Naive thymus-derived CD4-positive, alpha-beta T cell (primary cell): ENCODE measurements at regions not wholly inside any gene's neighbourhood (a gene's known extent, or its start where the extent isn't known, plus 50 kb on each side); places are given as distances from the start of the nearest gene placed in this dataset.
"Not testable (repeated sequence)": the region's sequence is repeated elsewhere in the genome, so short reads cannot be mapped to it uniquely, and the experiment has no call there.

ENCODE experiments used
- ATAC-seq: fragments of 150-1000 bp; cut with Tn5 transposase; 2 replicates; pipeline ENCODE4 v1.10.0; 2021; ENCODE audit warnings: mild to moderate bottlenecking, moderate library complexity
- CTCF ChIA-PET: fragments of 350-600 bp; sonication (Branson Sonifier 250); formaldehyde crosslinking; loops from one replicate; lab custom pipeline; 2021; ENCODE audit warnings: antibody characterized with exemption; lab: Charles Lee
- POLR2A ChIA-PET: fragments of 350-600 bp; sonication (Branson Sonifier 250); formaldehyde crosslinking; loops from one replicate; lab custom pipeline; 2021; ENCODE audit warnings: antibody characterized with exemption, inconsistent platforms; lab: Charles Lee
- DNase-seq, 9 donors: peaks; one replicate each; pipeline versions ENCODE4 v3.0.0 to v3.0.0-alpha.2; 2020 to 2022; ENCODE audit warnings: mixed read lengths in 1 of 9
- H3K27ac ChIP-seq: one replicate; pipeline ENCODE4 v1.7.0; 2013; ENCODE audit warnings: mild to moderate bottlenecking, low read depth, low read length, moderate library complexity
- H3K27me3 ChIP-seq, 2 donors: one replicate each; pipeline ENCODE4 v1.7.0; 2013; ENCODE audit warnings: low read length in 2 of 2, mild to moderate bottlenecking in 2 of 2, moderate library complexity in 2 of 2; ENCODE audit not compliant: control insufficient read depth in 2 of 2, insufficient read depth in 2 of 2
- H3K36me3 ChIP-seq, 3 experiments: 1 replicate in 2 of 3; 2 replicates in 1 of 3; pipeline ENCODE4 v1.7.0; 2013; ENCODE audit warnings: low read length in 3 of 3, mild to moderate bottlenecking in 3 of 3, moderate library complexity in 1 of 3; ENCODE audit not compliant: insufficient read depth in 3 of 3, control insufficient read depth in 2 of 3
- H3K4me1 ChIP-seq, 2 donors: one replicate each; pipeline ENCODE4 v1.7.0; 2013; ENCODE audit warnings: low read length in 2 of 2, mild to moderate bottlenecking in 2 of 2, moderate library complexity in 1 of 2; ENCODE audit not compliant: control insufficient read depth in 2 of 2, insufficient read depth in 2 of 2
- H3K4me3 ChIP-seq: 2 replicates; pipeline ENCODE4 v1.7.0; 2013; ENCODE audit warnings: mild to moderate bottlenecking, low read length
- H3K9me3 ChIP-seq, 3 experiments: 1 replicate in 2 of 3; 2 replicates in 1 of 3; pipeline ENCODE4 v1.7.0; 2013; ENCODE audit warnings: low read length in 3 of 3; ENCODE audit not compliant: control insufficient read depth in 2 of 3
- H3K27ac Mint-ChIP-seq, 9 donors: one replicate each; pipeline ENCODE4 v1.8.0; 2020 to 2022; ENCODE audit warnings: mixed read lengths in 9 of 9, mild to moderate bottlenecking in 8 of 9, moderate library complexity in 5 of 9, inconsistent platforms in 2 of 9
- H3K27me3 Mint-ChIP-seq, 5 donors: one replicate each; pipeline ENCODE4 v1.8.0; 2021 to 2022; ENCODE audit warnings: mixed read lengths in 5 of 5, mild to moderate bottlenecking in 1 of 5
- H3K36me3 Mint-ChIP-seq, 5 donors: one replicate each; pipeline ENCODE4 v1.8.0; 2020 to 2022; ENCODE audit warnings: mixed read lengths in 5 of 5, mild to moderate bottlenecking in 3 of 5, inconsistent platforms in 1 of 5
- H3K4me1 Mint-ChIP-seq, 7 donors: one replicate each; pipeline ENCODE4 v1.8.0; 2020 to 2022; ENCODE audit warnings: mixed read lengths in 7 of 7, mild to moderate bottlenecking in 3 of 7, inconsistent platforms in 1 of 7
- H3K4me3 Mint-ChIP-seq, 10 donors: one replicate each; pipeline ENCODE4 v1.8.0; 2020 to 2022; ENCODE audit warnings: mild to moderate bottlenecking in 10 of 10, mixed read lengths in 10 of 10, moderate library complexity in 6 of 10, inconsistent platforms in 2 of 10
- H3K9me3 Mint-ChIP-seq, 11 donors: one replicate each; pipeline ENCODE4 v1.8.0; 2020 to 2022; ENCODE audit warnings: mixed read lengths in 11 of 11, mild to moderate bottlenecking in 4 of 11, inconsistent platforms in 1 of 11, moderate library complexity in 1 of 11
- intact Hi-C, 2 donors: fragments of 100-400 bp; cut with micrococcal nuclease; formaldehyde crosslinking; loops; one replicate each; pipeline ENCODE4 v1.15.1; 2023

DNA sequence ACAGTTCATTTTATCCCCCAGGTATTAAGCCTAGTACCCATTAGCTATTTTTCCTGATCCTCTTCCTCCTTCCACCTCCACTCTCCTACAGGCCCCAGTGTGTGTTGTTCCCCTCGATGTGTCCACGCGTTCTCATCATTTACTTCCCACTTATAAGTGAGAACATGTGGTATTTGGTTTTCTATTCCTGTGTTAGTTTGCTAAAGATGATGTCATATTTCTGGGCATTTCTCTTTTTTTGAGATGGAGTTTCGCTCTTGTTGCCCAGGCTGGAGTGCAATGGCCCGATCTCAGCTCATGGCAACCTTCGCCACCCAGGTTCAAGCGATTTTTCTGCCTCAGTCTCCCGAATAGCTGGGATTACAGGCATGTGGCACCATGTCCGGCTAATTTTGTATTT lies 934.0 kb downstream of the TRAM1L1 start:
- H3K27ac Mint-ChIP-seq, H3K4me1 Mint-ChIP-seq, H3K36me3 Mint-ChIP-seq, H3K4me3 Mint-ChIP-seq, H3K9me3 ChIP-seq, H3K36me3 ChIP-seq, intact Hi-C loops, H3K4me3 ChIP-seq, H3K4me1 ChIP-seq, CTCF ChIA-PET, H3K27ac ChIP-seq, DNase-seq, H3K27me3 Mint-ChIP-seq, POLR2A ChIA-PET, H3K27me3 ChIP-seq, ATAC-seq: not testable (repeated sequence)
- H3K9me3 Mint-ChIP-seq, result peaks cover 0 to 15% (median 0%) of the 10 kb centered on the region in 11 donors

DNA sequence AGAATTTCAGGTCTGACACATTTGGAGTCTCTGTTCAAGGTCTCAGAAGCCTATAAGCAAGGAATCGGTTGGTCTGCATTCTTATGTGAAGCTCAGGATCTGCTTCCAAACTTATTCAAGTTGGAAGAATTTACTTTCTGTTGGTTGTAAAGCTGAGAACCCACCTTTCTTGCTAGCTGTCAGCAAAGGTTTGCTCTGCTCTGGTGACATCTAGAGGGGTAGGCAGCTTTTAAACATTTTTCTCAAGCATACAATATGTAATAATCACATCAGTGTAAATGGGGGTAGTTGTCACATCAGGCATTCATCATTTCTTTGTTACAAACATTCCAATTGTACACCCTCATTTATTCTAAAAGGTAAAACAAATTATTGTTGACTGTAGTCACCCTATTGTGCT lies 935.2 kb downstream of the TRAM1L1 start:
- Mint-ChIP-seq H3K27me3 (no peaks in the 10 kb centered on the region), H3K9me3 (peaks cover 0 to 14% (median 0%) of the 10 kb centered on the region in 11 donors), H3K36me3 (no peaks in the 10 kb centered on the region), H3K27ac (no peak overlapping the region), H3K4me3 (no peak overlapping the region), H3K4me1 (no peaks in the 10 kb centered on the region)
- H3K27ac ChIP-seq, result no peak overlapping the region
- no peaks in the 10 kb centered on the region for H3K36me3 ChIP-seq
- peaks cover 0 to 3% (median 0%) of the 10 kb centered on the region in 3 experiments for H3K9me3 ChIP-seq
- H3K27me3 ChIP-seq, result no peaks in the 10 kb centered on the region
- DNase-seq (no peak), ATAC-seq (no peak)
- POLR2A ChIA-PET, result no interaction called here
- H3K4me3 ChIP-seq, result no peak overlapping the region
- no peaks in the 10 kb centered on the region for H3K4me1 ChIP-seq
- CTCF ChIA-PET, result no interaction called here
- intact Hi-C loops, result no loop called here

- no peak overlapping the region for H3K4me3 Mint-ChIP-seq
- CTCF ChIA-PET, result no interaction called here
- H3K9me3 Mint-ChIP-seq, result peaks cover 0 to 19% (median 0%) of the 10 kb centered on the region in 11 donors
- H3K9me3 ChIP-seq, result no peaks in the 10 kb centered on the region
- H3K27me3 Mint-ChIP-seq, result no peaks in the 10 kb centered on the region
- H3K36me3 Mint-ChIP-seq, result no peaks in the 10 kb centered on the region
- DNase-seq (no peak), ATAC-seq (no peak)
- H3K4me1 ChIP-seq, result no peaks in the 10 kb centered on the region
- no peaks in the 10 kb centered on the region for H3K36me3 ChIP-seq
- H3K4me3 ChIP-seq, result no peak overlapping the region
- H3K27ac ChIP-seq, result no peak overlapping the region
- H3K27me3 ChIP-seq, result no peaks in the 10 kb centered on the region
- no peaks in the 10 kb centered on the region for H3K4me1 Mint-ChIP-seq
- intact Hi-C loops, result no loop called here
- POLR2A ChIA-PET, result no interaction called here
- no peak overlapping the region for H3K27ac Mint-ChIP-seq
Observed at GRCh38 chr4:116143198-116143597, 942.2 kb downstream of the TRAM1L1 start.

DNA sequence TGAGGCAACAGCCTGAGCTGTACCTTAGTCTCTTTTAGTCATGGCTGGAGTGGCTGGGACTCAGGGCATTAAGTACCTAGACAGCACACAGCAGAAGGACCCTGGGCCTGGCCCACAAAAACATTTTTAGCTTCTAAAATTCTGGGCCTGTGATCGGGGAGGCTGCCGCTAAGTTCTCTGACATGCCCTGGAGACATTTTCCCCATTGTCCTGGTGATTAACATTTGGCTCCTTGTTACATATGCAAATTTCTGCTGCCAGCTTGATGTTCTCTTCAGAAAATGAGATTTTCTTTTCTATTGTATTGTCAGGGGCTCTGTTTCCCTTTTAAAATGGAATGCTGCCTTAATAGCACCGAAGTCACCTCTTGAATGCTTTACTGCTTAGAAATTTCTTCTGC lies 952.4 kb downstream of the TRAM1L1 start:
- intact Hi-C loops, result no loop called here
- Histone ChIP-seq H3K9me3 (no peaks in the 10 kb centered on the region), H3K27ac (no peak overlapping the region), H3K4me3 (no peak overlapping the region), H3K27me3 (no peaks in the 10 kb centered on the region), H3K4me1 (no peaks in the 10 kb centered on the region), H3K36me3 (no peaks in the 10 kb centered on the region)
- H3K27ac Mint-ChIP-seq, result no peak overlapping the region
- ATAC-seq (no peak), DNase-seq (no peak)
- H3K9me3 Mint-ChIP-seq, result peaks cover 0 to 7% (median 1%) of the 10 kb centered on the region in 11 donors
- no peaks in the 10 kb centered on the region for H3K4me1 Mint-ChIP-seq
- no peak overlapping the region for H3K4me3 Mint-ChIP-seq
- H3K36me3 Mint-ChIP-seq, result no peaks in the 10 kb centered on the region
- CTCF ChIA-PET, result no interaction called here
- POLR2A ChIA-PET, result no interaction called here
- no peaks in the 10 kb centered on the region for H3K27me3 Mint-ChIP-seq

DNA sequence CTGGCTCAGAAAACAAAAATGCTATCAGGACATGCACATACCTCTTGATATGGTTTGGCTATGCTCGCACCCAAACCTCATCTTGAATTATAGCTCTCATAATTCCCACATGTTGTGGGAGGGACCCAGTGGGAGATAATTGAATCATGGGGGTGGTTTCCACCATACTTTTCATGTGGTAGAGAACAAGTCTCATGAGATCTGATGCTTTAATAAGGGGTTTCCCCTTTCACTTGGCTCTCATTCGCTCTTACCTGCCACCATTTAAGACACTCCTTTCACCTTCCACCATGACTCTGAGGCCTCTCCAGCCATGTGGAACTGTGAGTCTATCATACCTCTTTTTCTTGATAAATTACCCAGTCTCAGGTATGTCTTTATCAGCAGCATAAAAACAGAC lies 958.6 kb downstream of the TRAM1L1 start:
- no peaks in the 10 kb centered on the region for H3K9me3 ChIP-seq
- intact Hi-C loops, result no loop called here
- H3K27ac ChIP-seq, result no peak overlapping the region
- Mint-ChIP-seq H3K36me3 (no peaks in the 10 kb centered on the region), H3K4me3 (no peak overlapping the region), H3K9me3 (peaks cover 0 to 8% (median 0%) of the 10 kb centered on the region in 11 donors), H3K4me1 (no peaks in the 10 kb centered on the region), H3K27ac (no peak overlapping the region), H3K27me3 (no peaks in the 10 kb centered on the region)
- H3K36me3 ChIP-seq, result no peaks in the 10 kb centered on the region
- CTCF ChIA-PET, result no interaction called here
- H3K27me3 ChIP-seq, result no peaks in the 10 kb centered on the region
- DNase-seq, result no peak
- POLR2A ChIA-PET, result no interaction called here
- ATAC-seq, result no peak
- H3K4me3 ChIP-seq, result no peak overlapping the region
- H3K4me1 ChIP-seq, result no peaks in the 10 kb centered on the region

DNA sequence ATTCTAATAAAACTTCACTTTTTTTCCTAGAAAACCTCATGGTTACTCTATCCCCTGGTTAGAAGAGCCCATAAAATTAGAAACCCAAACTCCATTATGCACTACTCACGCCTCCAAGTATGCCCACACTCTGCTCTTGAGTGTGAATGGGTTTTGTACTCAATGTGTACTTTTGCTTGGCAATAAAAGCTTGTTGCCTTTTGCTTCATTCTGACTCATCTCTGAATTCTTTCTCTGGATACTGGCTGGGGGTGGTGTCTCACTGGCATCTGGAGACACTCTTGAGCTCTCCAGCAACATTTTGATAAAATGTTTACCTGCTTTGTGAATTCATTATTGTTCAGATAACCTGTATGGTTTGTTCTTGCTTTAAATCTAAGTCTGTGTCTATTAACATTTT lies 963.3 kb downstream of the TRAM1L1 start:
- Histone ChIP-seq H3K27me3 (no peaks in the 10 kb centered on the region), H3K9me3 (no peaks in the 10 kb centered on the region), H3K27ac (no peak overlapping the region), H3K4me1 (no peaks in the 10 kb centered on the region), H3K4me3 (no peak overlapping the region), H3K36me3 (no peaks in the 10 kb centered on the region)
- no peak for DNase-seq
- intact Hi-C loops, result no loop called here
- no peaks in the 10 kb centered on the region for H3K4me1 Mint-ChIP-seq
- H3K36me3 Mint-ChIP-seq, result no peaks in the 10 kb centered on the region
- POLR2A ChIA-PET, result no interaction called here
- no peak for ATAC-seq
- H3K9me3 Mint-ChIP-seq, result peaks cover 0 to 19% (median 0%) of the 10 kb centered on the region in 11 donors
- CTCF ChIA-PET, result no interaction called here
- H3K27ac Mint-ChIP-seq, result no peak overlapping the region
- no peak overlapping the region for H3K4me3 Mint-ChIP-seq
- H3K27me3 Mint-ChIP-seq, result no peaks in the 10 kb centered on the region

DNA sequence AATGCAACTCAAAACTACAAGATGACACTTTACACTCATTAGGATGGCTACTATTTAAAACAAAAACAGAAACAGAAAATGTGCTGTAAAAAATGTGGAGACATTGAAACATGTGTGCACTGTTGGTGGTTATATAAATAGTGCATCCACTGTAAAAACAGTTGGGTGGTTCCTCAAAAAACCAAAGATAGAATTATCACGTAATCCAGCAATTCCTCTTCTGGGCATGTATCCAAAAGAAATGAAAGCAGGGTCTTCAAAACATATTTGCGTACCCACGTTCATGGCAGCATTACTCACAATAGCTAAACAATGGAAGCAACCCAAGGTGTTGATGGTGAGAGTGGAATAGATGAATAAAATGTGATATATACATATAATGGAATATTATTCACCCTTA lies 967.2 kb downstream of the TRAM1L1 start:
- intact Hi-C loops, result no loop called here
- Mint-ChIP-seq H3K36me3 (no peaks in the 10 kb centered on the region), H3K27me3 (no peaks in the 10 kb centered on the region), H3K9me3 (peaks cover 0 to 22% (median 0%) of the 10 kb centered on the region in 11 donors), H3K4me1 (no peaks in the 10 kb centered on the region), H3K4me3 (no peak overlapping the region), H3K27ac (no peak overlapping the region)
- CTCF ChIA-PET, result no interaction called here
- Histone ChIP-seq H3K27me3 (no peaks in the 10 kb centered on the region), H3K27ac (no peak overlapping the region), H3K4me3 (no peak overlapping the region), H3K9me3 (no peaks in the 10 kb centered on the region), H3K4me1 (no peaks in the 10 kb centered on the region), H3K36me3 (no peaks in the 10 kb centered on the region)
- POLR2A ChIA-PET, result no interaction called here
- no peak for DNase-seq
- no peak for ATAC-seq
